GM10248 (cell line): ENCODE measurements at regions not wholly inside any gene's neighbourhood (a gene's known extent, or its start where the extent isn't known, plus 50 kb on each side); places are given as distances from the start of the nearest gene placed in this dataset.

Experiments
- CTCF ChIA-PET: fragments of 300-600 bp; sonication (Branson Sonifier 250); formaldehyde crosslinking; extraction: SDS; loops from one replicate; lab custom pipeline; 2021; ENCODE audit warnings: antibody characterized with exemption; lab: Yijun Ruan, JAX
- POLR2A ChIA-PET: fragments of 350-650 bp; sonication (Branson Sonifier 250); formaldehyde crosslinking; extraction: SDS; loops from one replicate; lab custom pipeline; 2020; ENCODE audit warnings: antibody characterized with exemption; lab: Yijun Ruan, JAX
- DNase-seq: peaks from one replicate; pipeline ENCODE4 v3.0.0; 2012; ENCODE audit errors: extremely low spot score
- TF ChIP-seq, protein P1 (sequence below): IDR thresholded peaks from 2 replicates; pipeline ENCODE4 v1.5.1; 2012; ENCODE audit warnings: mild to moderate bottlenecking, low read depth; ENCODE audit errors: extremely low read depth, missing control alignments, control extremely low read depth

- ChIA-PET POLR2A (no interaction called here), CTCF (no interaction called here)
- TF ChIP-seq, protein P1, sequence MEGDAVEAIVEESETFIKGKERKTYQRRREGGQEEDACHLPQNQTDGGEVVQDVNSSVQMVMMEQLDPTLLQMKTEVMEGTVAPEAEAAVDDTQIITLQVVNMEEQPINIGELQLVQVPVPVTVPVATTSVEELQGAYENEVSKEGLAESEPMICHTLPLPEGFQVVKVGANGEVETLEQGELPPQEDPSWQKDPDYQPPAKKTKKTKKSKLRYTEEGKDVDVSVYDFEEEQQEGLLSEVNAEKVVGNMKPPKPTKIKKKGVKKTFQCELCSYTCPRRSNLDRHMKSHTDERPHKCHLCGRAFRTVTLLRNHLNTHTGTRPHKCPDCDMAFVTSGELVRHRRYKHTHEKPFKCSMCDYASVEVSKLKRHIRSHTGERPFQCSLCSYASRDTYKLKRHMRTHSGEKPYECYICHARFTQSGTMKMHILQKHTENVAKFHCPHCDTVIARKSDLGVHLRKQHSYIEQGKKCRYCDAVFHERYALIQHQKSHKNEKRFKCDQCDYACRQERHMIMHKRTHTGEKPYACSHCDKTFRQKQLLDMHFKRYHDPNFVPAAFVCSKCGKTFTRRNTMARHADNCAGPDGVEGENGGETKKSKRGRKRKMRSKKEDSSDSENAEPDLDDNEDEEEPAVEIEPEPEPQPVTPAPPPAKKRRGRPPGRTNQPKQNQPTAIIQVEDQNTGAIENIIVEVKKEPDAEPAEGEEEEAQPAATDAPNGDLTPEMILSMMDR, result no peak
- DNase-seq, result no peak
Observed at GRCh38 chr9:108386859-108387384, 468.9 kb downstream of the ACTL7B start.

- POLR2A ChIA-PET, result no interaction called here
- no peak for DNase-seq
- CTCF ChIA-PET, result no interaction called here
- TF ChIP-seq, protein P1, result no peak
Observed at GRCh38 chr9:108386032-108386431, 469.8 kb downstream of the ACTL7B start.

- TF ChIP-seq, protein P1, result no peak
- POLR2A ChIA-PET, result no interaction called here
- no peak for DNase-seq
- CTCF ChIA-PET, result no interaction called here
Observed at GRCh38 chr9:108383796-108384195, 472.0 kb downstream of the ACTL7B start.

DNA sequence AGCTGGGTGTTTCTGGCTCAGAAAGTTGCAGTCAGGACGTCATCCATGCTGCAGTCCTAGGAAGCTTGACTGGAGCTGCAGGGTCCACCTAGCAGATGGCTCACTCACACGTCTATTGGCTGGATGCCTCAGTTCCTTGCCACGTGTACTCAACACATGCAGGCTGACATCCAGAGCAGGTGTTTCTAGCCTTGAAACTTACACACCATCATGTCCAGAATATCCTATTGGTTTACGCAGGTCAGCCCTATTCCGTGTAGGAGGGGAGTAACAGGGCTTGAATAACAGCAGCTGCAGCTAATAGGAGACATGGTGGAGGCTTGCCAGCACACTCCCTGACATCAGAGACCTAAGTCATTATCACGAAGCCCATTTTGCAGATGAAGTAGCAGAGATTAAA lies 473.5 kb downstream of the ACTL7B start:
- CTCF ChIA-PET, result interaction anchor here (1.0 to 1.2 kb wide), 2 partner anchors 10 to 33 kb away, joined by 3 read pairs; no protein-coding TSS in a partner anchor
- POLR2A ChIA-PET, result no interaction called here
- TF ChIP-seq, protein P1, result no peak
- DNase-seq, result no peak

GRCh38 chr9:108377881-108378280 lies 477.9 kb downstream of the ACTL7B start:
- ChIA-PET CTCF (no interaction called here), POLR2A (no interaction called here)
- DNase-seq, result no peak
- TF ChIP-seq, protein P1, result no peak

GRCh38 chr9:108377382-108377781 lies 478.4 kb downstream of the ACTL7B start:
- CTCF ChIA-PET, result interaction anchor here (1.2 kb wide), 1 partner anchor 13 kb away, joined by 3 read pairs; no protein-coding TSS in a partner anchor
- POLR2A ChIA-PET, result no interaction called here
- no peak for DNase-seq
- TF ChIP-seq, protein P1, result no peak
